OCI-LY7 (cell line): ENCODE measurements at regions not wholly inside any gene's neighbourhood (a gene's known extent, or its start where the extent isn't known, plus 50 kb on each side); places are given as distances from the start of the nearest gene placed in this dataset.

Experiments used
- CTCF ChIP-seq: fragments of 200-600 bp; sonication (generic); conservative IDR thresholded peaks from 2 replicates; pipeline ENCODE4 v1.5.1; 2014; ENCODE audit warnings: mild to moderate bottlenecking, antibody characterized with exemption, low read length, moderate library complexity, mixed read lengths
- EZH2phosphoT487 ChIP-seq: fragments of 200-600 bp; sonication (generic); IDR thresholded peaks from 2 replicates; pipeline ENCODE4 v1.6.1; 2018; ENCODE audit warnings: low read depth, borderline replicate concordance, mild to moderate bottlenecking, mixed run types, antibody characterized with exemption, low read length, moderate library complexity, mixed read lengths

GRCh38 chr2:16019617-16020351 is 79.4 kb downstream of the MYCN start:
- TF ChIP-seq CTCF (no peak), EZH2phosphoT487 (no peak)
